Stimulated activated memory B cell treated with anti-CD40 and anti-IgM and Interleukin-4, amounts not matched to agents 10 μg/mL and 1 μg/mL and 100 μg/mL, for 72 hours (primary cell): ENCODE measurements at regions not wholly inside any gene's neighbourhood (a gene's known extent, or its start where the extent isn't known, plus 50 kb on each side); places are given as distances from the start of the nearest gene placed in this dataset.

ENCODE experiments used
- ATAC-seq: fragments of 150-1000 bp; cut with Tn5 transposase; 2 replicates; pipeline ENCODE4 v1.10.0; 2021
- H3K27ac Mint-ChIP-seq: one replicate; pipeline ENCODE4 v1.8.0; 2022; ENCODE audit warnings: mild to moderate bottlenecking, mixed read lengths
- H3K27me3 Mint-ChIP-seq: one replicate; pipeline ENCODE4 v1.8.0; 2022; ENCODE audit warnings: mixed read lengths
- H3K36me3 Mint-ChIP-seq: one replicate; pipeline ENCODE4 v1.8.0; 2022; ENCODE audit warnings: mixed read lengths
- H3K4me1 Mint-ChIP-seq: one replicate; pipeline ENCODE4 v1.8.0; 2022; ENCODE audit warnings: mixed read lengths
- H3K4me3 Mint-ChIP-seq: one replicate; pipeline ENCODE4 v1.8.0; 2022; ENCODE audit warnings: mild to moderate bottlenecking, moderate library complexity, mixed read lengths
- H3K9me3 Mint-ChIP-seq: one replicate; pipeline ENCODE4 v1.8.0; 2022; ENCODE audit warnings: mixed read lengths

- no peaks in the 10 kb centered on the region for H3K27me3 Mint-ChIP-seq
- peaks cover 72% of the 10 kb centered on the region for H3K36me3 Mint-ChIP-seq
- H3K27ac Mint-ChIP-seq: no peak overlapping the region
- peaks cover 89% of the 10 kb centered on the region for H3K4me1 Mint-ChIP-seq
- no peak for ATAC-seq
- H3K9me3 Mint-ChIP-seq: no peaks in the 10 kb centered on the region
- H3K4me3 Mint-ChIP-seq: no peak overlapping the region
These were observed 92.6 kb downstream of the C9orf152 start for GRCh38 chr9:110115341-110115820.

GRCh38 chr9:110115826-110116542, 92.0 kb downstream of the C9orf152 start:
- H3K36me3 Mint-ChIP-seq: peaks cover 72% of the 10 kb centered on the region
- H3K4me1 Mint-ChIP-seq: peaks cover 88% of the 10 kb centered on the region
- no peaks in the 10 kb centered on the region for H3K27me3 Mint-ChIP-seq
- no peak overlapping the region for H3K27ac Mint-ChIP-seq
- no peak for ATAC-seq
- H3K9me3 Mint-ChIP-seq: no peaks in the 10 kb centered on the region
- H3K4me3 Mint-ChIP-seq: no peak overlapping the region

- Mint-ChIP-seq H3K9me3 (no peaks in the 10 kb centered on the region), H3K27ac (no peak overlapping the region), H3K36me3 (peaks cover 73% of the 10 kb centered on the region), H3K4me3 (no peak overlapping the region), H3K27me3 (no peaks in the 10 kb centered on the region), H3K4me1 (peaks cover 89% of the 10 kb centered on the region)
- ATAC-seq: no peak
These were observed 91.4 kb downstream of the C9orf152 start for GRCh38 chr9:110116543-110116885.

- Mint-ChIP-seq H3K9me3 (no peaks in the 10 kb centered on the region), H3K36me3 (peaks cover 75% of the 10 kb centered on the region), H3K4me3 (no peak overlapping the region), H3K27ac (peak overlapping the region; percentile 82), H3K4me1 (peaks cover 94% of the 10 kb centered on the region), H3K27me3 (no peaks in the 10 kb centered on the region)
- ATAC-seq: no peak
These were observed 86.8 kb downstream of the C9orf152 start for GRCh38 chr9:110121170-110121569.

GRCh38 chr9:110123341-110124095, 84.4 kb downstream of the C9orf152 start:
- peaks cover 71% of the 10 kb centered on the region for H3K36me3 Mint-ChIP-seq
- ATAC-seq: no peak
- H3K27ac Mint-ChIP-seq: peak overlapping the region; percentile 82
- H3K4me1 Mint-ChIP-seq: peaks cover 96% of the 10 kb centered on the region
- peak overlapping the region; percentile 35 for H3K4me3 Mint-ChIP-seq
- H3K27me3 Mint-ChIP-seq: no peaks in the 10 kb centered on the region
- no peaks in the 10 kb centered on the region for H3K9me3 Mint-ChIP-seq

- Mint-ChIP-seq H3K4me3 (peak overlapping the region; percentile 43), H3K27me3 (no peaks in the 10 kb centered on the region), H3K4me1 (peaks cover 96% of the 10 kb centered on the region), H3K9me3 (no peaks in the 10 kb centered on the region), H3K36me3 (peaks cover 68% of the 10 kb centered on the region), H3K27ac (peak overlapping the region; percentile 82)
- no peak for ATAC-seq
These were observed 83.5 kb downstream of the C9orf152 start for GRCh38 chr9:110124439-110124838.

- Mint-ChIP-seq H3K4me1 (peaks cover 97% of the 10 kb centered on the region), H3K36me3 (peaks cover 65% of the 10 kb centered on the region), H3K4me3 (peak overlapping the region; percentile 61), H3K27me3 (no peaks in the 10 kb centered on the region), H3K27ac (peak overlapping the region; percentile 82), H3K9me3 (no peaks in the 10 kb centered on the region)
- no peak for ATAC-seq
These were observed 82.7 kb downstream of the C9orf152 start for GRCh38 chr9:110125207-110125751.

- peak overlapping the region; percentile 82 for H3K27ac Mint-ChIP-seq
- peak overlapping the region; percentile 61 for H3K4me3 Mint-ChIP-seq
- peak; percentile 17 for ATAC-seq
- no peaks in the 10 kb centered on the region for H3K9me3 Mint-ChIP-seq
- H3K27me3 Mint-ChIP-seq: no peaks in the 10 kb centered on the region
- peaks cover 96% of the 10 kb centered on the region for H3K4me1 Mint-ChIP-seq
- H3K36me3 Mint-ChIP-seq: peaks cover 70% of the 10 kb centered on the region
These were observed 82.1 kb downstream of the C9orf152 start for GRCh38 chr9:110125763-110126351.

GRCh38 chr9:110126499-110126941, 81.4 kb downstream of the C9orf152 start:
- peak overlapping the region; percentile 61 for H3K4me3 Mint-ChIP-seq
- no peaks in the 10 kb centered on the region for H3K27me3 Mint-ChIP-seq
- ATAC-seq: no peak
- H3K4me1 Mint-ChIP-seq: peaks cover 97% of the 10 kb centered on the region
- H3K27ac Mint-ChIP-seq: peak overlapping the region; percentile 82
- peaks cover 75% of the 10 kb centered on the region for H3K36me3 Mint-ChIP-seq
- H3K9me3 Mint-ChIP-seq: no peaks in the 10 kb centered on the region

- Mint-ChIP-seq H3K9me3 (no peaks in the 10 kb centered on the region), H3K27me3 (no peaks in the 10 kb centered on the region), H3K4me1 (peaks cover 97% of the 10 kb centered on the region), H3K27ac (peak overlapping the region; percentile 82), H3K4me3 (peak overlapping the region; percentile 61), H3K36me3 (peaks cover 75% of the 10 kb centered on the region)
- ATAC-seq: no peak
These were observed 80.7 kb downstream of the C9orf152 start for GRCh38 chr9:110126986-110127864.

GRCh38 chr9:110128664-110129329, 79.2 kb downstream of the C9orf152 start:
- no peaks in the 10 kb centered on the region for H3K9me3 Mint-ChIP-seq
- H3K36me3 Mint-ChIP-seq: peaks cover 75% of the 10 kb centered on the region
- peak overlapping the region; percentile 82 for H3K27ac Mint-ChIP-seq
- peak overlapping the region; percentile 59 for H3K4me3 Mint-ChIP-seq
- peak; percentile 88 for ATAC-seq
- no peaks in the 10 kb centered on the region for H3K27me3 Mint-ChIP-seq
- H3K4me1 Mint-ChIP-seq: peaks cover 97% of the 10 kb centered on the region

- no peaks in the 10 kb centered on the region for H3K9me3 Mint-ChIP-seq
- H3K4me1 Mint-ChIP-seq: peaks cover 97% of the 10 kb centered on the region
- no peaks in the 10 kb centered on the region for H3K27me3 Mint-ChIP-seq
- ATAC-seq: no peak
- H3K4me3 Mint-ChIP-seq: peak overlapping the region; percentile 59
- H3K27ac Mint-ChIP-seq: peak overlapping the region; percentile 82
- peaks cover 75% of the 10 kb centered on the region for H3K36me3 Mint-ChIP-seq
These were observed 78.5 kb downstream of the C9orf152 start for GRCh38 chr9:110129425-110129824.

- peaks cover 94% of the 10 kb centered on the region for H3K4me1 Mint-ChIP-seq
- no peaks in the 10 kb centered on the region for H3K9me3 Mint-ChIP-seq
These were observed 77.7 kb downstream of the C9orf152 start for GRCh38 chr9:110130211-110130610.

GRCh38 chr9:110130791-110131416, 77.1 kb downstream of the C9orf152 start:
- H3K4me3 Mint-ChIP-seq: peak overlapping the region; percentile 31
- H3K9me3 Mint-ChIP-seq: no peaks in the 10 kb centered on the region
- H3K4me1 Mint-ChIP-seq: peaks cover 87% of the 10 kb centered on the region
- no peak for ATAC-seq
- H3K27me3 Mint-ChIP-seq: no peaks in the 10 kb centered on the region
- peaks cover 70% of the 10 kb centered on the region for H3K36me3 Mint-ChIP-seq
- H3K27ac Mint-ChIP-seq: peak overlapping the region; percentile 82

More at GRCh38 chr9:110130211-110130610, 77.7 kb downstream of the C9orf152 start:
- H3K36me3 Mint-ChIP-seq: peaks cover 71% of the 10 kb centered on the region
- H3K4me3 Mint-ChIP-seq: peak overlapping the region; percentile 56
- ATAC-seq: no peak
- H3K27ac Mint-ChIP-seq: peak overlapping the region; percentile 82
- no peaks in the 10 kb centered on the region for H3K27me3 Mint-ChIP-seq
